Head of caudate nucleus (tissue), 42 donors: ENCODE measurements at regions not wholly inside any gene's neighbourhood (a gene's known extent, or its start where the extent isn't known, plus 50 kb on each side); places are given as distances from the start of the nearest gene placed in this dataset.

Experiments used
- DNase-seq, 42 donors: peaks; one replicate each; pipeline versions ENCODE4 v3.0.0 to v3.0.0-alpha.2; 2020 to 2021; ENCODE audit warnings: mixed read lengths in 7 of 42
- intact Hi-C: fragments of 100-400 bp; cut with DNase I; formaldehyde crosslinking; loops from one replicate; pipeline ENCODE4 v1.15.0; 2022

DNA sequence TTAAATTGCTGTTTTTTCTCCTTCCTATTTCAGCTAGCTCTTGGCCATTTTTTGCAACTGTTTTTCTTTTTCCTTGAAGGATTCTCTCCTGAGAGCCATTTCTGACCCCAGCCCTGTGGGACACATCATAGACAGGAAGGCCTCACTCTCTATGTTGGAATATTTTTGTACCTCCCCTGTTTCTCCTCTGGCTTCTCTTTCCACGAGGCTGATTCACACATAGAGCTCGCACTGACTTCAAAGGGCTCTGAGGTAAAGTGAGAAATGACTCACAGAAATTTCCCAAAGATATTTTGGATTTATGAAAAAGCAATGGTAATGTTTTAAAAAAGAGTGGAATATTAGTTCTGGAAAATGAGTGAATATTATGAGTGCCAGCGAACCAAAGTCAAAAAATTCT, 181.7 kb upstream of the IGFBP7 start:
- DNase-seq: peak in 9 of 42 donors; percentile 8 to 39 (median 16)
- intact Hi-C loops: no loop called here

- intact Hi-C loops: no loop called here
- no peak for DNase-seq
Measured at GRCh38 chr4:57287687-57288604, 177.8 kb upstream of the IGFBP7 start.

DNA sequence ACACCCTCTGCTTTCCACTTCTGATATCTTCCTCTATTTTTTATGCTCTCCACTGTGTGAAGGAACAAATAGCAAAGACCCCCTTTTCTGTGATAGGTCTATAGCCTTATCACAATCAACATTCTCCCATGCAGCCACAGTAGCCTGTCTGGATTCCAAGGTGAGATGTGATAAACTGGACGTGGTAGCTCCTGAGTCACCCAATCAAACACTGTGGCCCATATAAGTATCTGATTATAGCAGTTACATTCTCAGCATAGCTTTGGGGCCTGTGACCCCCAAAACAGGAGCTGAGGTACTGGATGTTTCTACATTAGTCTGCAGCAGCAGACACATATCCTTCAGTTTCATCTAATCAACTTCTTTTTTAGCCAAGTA, 172.7 kb upstream of the IGFBP7 start:
- intact Hi-C loops: no loop called here
- no peak for DNase-seq

DNA sequence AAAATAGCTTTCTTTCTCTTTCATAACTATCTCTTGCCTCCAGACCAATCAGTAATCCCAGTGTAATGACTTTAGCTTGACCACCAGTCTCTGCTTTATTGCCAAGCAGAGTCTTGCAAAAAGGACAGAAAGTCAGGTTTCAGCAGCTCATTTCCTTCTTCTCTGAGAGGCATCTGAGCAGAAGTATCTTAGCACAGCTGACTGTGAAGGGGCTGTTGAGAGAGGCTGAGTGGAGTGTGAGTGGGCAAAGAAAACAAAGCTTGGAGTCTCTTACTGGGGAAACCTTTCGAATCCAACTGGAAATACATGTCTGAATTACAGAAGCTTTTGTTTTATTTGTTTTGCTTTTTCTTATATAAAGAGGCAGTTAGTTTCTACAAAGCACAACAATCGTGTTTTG, 170.3 kb upstream of the IGFBP7 start:
- intact Hi-C loops: no loop called here
- DNase-seq: no peak

DNA sequence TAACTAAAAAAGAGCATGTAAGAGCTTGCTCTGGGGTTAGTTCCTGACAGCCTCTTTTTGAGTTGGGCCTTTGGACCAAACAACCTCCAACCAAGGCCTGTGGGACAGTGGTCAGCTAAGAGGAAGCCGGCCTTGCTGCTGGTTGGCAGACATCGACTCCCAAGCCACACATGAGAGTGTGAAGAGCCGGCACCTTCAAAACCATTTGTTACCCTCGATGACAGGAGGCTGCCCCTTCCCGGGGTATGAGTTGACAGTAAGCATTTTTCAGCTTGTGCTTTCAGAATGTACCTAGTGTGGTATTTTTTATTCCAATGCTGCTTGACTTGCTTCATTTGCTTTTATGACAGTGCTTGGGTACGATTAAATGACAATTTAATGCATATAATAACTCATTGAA, 168.6 kb upstream of the IGFBP7 start:
- intact Hi-C loops: no loop called here
- no peak for DNase-seq

GRCh38 chr4:57274082-57274481, 163.9 kb upstream of the IGFBP7 start:
- no peak for DNase-seq
- intact Hi-C loops: no loop called here

GRCh38 chr4:57270346-57270745, 160.2 kb upstream of the IGFBP7 start:
- intact Hi-C loops: no loop called here
- no peak for DNase-seq

DNA sequence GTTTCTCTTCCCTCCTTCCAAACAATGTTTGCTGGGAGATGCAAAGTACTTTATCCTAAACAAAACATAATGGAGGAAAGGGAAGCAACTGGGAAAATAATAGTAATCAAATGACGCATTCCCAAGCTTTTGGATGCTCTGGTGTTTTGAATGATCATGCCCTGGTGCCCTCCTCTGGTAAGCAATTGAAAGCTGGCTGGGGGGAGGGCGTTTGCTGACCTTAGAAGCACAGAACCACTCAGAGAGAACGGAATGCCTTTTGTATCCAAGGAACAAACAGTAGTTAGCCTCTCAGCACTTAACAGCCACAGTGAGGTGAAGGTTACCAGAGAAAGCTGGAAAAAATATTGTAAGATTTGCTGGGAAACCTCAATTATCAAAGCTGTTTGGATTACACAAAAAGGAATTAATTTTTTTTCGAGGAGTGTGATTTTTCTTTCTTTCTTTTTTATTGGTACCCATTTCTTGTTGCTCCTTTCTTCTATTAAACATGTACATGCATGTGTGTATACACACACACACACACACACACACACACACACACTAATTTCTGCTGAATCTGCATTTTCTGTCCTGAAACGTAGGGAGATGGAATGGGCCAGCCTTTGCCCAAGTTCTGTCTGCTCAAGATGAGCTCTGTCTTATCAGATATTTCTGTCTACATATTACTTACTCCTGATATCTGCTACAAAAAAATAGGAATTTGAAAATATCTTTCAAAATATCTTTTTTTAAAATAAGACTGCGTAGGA, 155.8 kb upstream of the IGFBP7 start:
- intact Hi-C loops: no loop called here
- peak in 29 of 42 donors; percentile 11 to 66 (median 25) for DNase-seq

DNA sequence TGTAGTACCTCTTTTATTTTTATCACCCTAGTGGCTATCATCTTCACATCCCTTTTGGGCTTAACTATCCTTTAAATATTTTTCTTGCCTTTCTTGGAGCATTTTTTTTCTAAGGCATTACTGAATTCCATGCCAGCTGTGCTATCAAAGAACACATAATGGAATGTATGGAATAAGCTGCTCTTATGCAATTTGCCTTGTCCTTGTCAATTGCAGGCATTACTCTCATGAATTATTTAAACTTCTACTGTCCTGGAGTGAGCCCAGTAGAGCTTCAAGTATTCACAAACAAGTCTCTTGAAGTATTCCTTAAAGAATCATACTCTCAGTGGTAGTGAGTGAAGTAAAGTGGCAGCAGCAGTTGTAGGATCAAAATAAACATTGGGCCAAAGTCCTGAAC, 144.6 kb upstream of the IGFBP7 start:
- no peak for DNase-seq
- intact Hi-C loops: no loop called here

- peak in 15 of 42 donors; percentile 9 to 81 (median 39) for DNase-seq
- intact Hi-C loops: no loop called here
Measured at GRCh38 chr4:57249083-57249482, 138.9 kb upstream of the IGFBP7 start.

DNA sequence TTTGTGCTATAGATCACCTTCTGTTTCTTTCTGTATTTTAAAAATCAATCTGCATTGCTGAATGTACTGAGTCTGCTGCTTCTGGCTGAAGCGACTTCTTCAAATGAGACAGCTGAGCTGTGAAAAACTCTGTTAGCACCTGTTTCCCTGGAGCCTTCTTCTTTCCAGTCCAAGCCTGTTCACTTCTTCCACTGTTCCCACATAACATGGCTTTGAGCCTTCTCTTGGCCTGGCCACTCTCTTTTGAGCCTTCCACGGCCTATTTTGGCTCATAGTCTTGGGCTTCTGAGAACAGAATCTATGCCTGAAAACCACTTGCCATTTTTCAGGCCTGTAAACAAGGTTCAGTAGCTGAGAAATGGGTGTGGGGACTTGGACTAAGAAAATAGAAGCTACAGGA, 132.9 kb upstream of the IGFBP7 start:
- DNase-seq: peak in 11 of 42 donors; percentile 13 to 52 (median 22)
- intact Hi-C loops: no loop called here

DNA sequence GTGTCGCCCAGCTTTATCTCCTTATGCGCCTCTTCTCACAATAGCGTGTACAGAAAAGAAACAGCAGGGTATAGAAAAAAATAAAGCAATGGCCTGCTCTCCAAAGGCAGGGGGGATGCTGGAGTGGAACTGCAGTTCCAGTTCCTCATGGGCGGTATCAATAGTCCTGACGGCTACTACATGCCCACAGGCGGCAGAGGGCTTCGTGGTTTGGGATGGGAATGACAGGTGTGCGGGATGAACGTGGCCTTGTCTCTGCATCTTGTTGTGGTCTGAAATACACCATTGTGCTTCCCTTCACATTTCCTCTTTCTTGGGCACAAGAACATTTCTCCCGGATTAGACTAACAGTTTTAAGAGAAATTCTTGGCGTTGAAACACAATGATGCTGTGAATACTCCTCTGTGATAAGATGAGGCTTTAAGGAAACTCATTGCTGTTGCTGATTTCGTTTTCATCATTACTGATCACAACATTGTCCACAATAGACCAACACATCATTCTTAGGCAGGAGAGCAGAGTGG, 124.1 kb upstream of the IGFBP7 start:
- intact Hi-C loops: no loop called here
- DNase-seq: peak in 6 of 42 donors; percentile 10 to 22 (median 18)

GRCh38 chr4:57233386-57233785, 123.2 kb upstream of the IGFBP7 start:
- no peak for DNase-seq
- intact Hi-C loops: no loop called here

DNA sequence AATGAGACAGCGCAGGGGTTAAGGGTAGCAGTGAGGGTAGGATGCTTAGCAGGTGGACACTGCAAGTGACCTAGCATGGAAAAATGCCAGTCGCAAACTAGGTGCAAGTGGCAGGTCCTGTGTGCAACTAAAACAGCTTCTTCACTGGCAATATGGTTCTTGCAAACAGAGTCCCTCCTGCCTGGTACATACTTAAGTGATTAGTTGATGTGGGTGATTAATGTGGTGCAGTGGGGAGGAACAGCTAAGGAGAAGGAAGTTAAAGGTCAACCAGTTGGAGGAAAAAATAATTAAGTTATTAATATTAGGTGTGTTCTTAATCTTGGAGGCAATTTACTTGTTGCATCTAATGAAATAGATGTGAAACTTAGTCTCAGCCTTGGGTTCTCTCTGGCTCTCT, 121.6 kb upstream of the IGFBP7 start:
- intact Hi-C loops: no loop called here
- DNase-seq: no peak

DNA sequence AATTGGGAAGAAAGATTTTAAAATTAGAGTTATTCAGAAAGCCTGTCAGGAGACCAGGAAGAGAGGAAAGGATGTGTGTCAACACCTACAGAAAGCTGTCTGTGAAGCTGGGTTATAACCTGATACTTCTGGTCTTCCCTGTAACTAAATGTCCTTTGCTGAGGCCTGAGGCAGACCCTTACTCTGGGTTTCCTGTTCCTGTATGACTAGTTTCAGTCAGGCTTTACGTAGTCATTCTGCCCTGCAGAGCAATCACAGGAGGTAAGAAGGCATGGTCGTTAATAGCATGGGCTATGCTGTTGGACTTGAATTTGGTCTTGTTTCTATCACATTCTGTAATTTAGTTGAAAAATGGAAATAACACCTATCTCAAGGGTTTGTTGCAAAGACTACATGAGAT, 110.5 kb upstream of the IGFBP7 start:
- intact Hi-C loops: no loop called here
- no peak for DNase-seq

- intact Hi-C loops: no loop called here
- no peak for DNase-seq
Measured at GRCh38 chr4:57220172-57220571, 110.0 kb upstream of the IGFBP7 start.

DNA sequence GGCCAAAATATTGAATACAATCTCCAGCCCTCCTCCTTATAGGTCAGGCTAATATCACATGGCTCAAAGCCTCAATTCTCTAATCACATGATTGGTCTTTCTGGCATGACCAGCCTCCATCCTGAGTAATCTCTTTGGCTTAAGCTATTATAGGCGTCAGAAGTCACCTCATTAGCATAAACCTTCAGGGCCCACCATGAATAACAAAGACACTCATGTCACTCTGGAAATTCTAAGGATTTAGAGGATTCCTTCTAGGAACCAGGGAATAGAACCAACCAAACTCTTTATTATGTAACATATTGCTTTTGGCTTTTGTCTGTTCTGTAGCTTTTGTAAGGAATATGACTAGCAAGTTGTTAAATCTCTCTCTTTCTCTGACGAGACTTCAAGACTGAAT, 109.2 kb upstream of the IGFBP7 start:
- intact Hi-C loops: no loop called here
- DNase-seq: no peak

DNA sequence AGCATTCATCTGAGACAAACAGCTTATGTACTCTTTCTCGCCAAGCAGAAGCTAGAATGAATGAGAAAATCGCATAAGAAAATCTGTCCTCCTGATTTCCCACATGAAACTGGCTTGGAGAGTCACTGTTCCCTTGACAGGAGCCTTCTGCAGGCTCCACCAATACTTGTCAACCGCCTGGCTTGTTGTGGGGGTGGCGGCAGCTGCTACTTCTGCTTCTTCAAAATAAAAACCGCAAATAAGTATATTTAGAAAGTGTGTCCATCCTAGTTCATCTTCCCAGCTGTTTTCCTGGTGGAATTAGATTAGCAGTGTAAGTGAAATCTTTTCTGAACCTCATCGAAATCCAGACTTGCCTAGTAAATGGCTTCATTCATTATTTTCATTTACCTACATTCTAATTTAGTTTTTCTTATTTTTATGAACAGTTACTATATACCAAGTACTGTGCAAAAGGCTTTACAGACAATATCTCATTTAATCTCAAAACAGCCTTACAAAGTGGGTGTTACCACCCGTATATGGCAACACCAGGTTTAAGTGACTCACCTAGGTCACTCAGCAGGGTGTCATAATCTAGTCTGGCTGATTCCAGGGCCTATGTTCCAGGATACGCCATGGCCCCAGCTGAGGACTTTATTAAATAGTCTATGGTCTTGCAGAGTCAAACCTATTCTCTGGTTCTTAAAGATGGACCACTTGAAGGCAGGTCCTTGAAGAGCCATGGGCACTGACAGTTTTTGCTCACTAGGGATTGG, 104.6 kb upstream of the IGFBP7 start:
- intact Hi-C loops: no loop called here

GRCh38 chr4:57211131-57211530, 100.9 kb upstream of the IGFBP7 start:
- intact Hi-C loops: no loop called here
- DNase-seq: no peak

More for the DNA sequence above, 104.6 kb upstream of the IGFBP7 start:
- no peak for DNase-seq

DNA sequence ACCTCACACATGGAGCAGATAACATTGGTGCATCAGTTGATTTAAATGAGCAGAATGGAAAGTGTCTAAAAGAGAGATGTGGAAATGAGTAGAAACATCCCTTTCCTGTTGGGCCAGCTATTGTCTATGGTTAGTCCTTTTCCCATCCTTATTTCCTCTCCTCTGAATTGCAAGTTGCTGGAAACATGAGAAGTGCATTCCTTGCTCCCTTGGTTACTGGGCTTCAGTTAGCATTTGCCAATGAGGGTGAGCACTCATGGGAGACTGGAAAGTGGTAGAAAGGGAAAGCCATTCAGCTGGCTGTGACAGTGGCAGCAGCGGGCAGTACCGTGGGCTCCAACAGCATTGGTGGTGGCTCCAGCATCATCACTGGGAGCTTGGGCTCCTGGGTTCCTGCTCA, 96.0 kb upstream of the IGFBP7 start:
- intact Hi-C loops: no loop called here
- no peak for DNase-seq
